ENCODE measurements at regions not wholly inside any gene's neighbourhood (a gene's known extent, or its start where the extent isn't known, plus 50 kb on each side); places are given as distances from the start of the nearest gene placed in this dataset.
A peak's percentile ranks its signal among the peaks of the same experiment; 100 is the strongest.

DNA sequence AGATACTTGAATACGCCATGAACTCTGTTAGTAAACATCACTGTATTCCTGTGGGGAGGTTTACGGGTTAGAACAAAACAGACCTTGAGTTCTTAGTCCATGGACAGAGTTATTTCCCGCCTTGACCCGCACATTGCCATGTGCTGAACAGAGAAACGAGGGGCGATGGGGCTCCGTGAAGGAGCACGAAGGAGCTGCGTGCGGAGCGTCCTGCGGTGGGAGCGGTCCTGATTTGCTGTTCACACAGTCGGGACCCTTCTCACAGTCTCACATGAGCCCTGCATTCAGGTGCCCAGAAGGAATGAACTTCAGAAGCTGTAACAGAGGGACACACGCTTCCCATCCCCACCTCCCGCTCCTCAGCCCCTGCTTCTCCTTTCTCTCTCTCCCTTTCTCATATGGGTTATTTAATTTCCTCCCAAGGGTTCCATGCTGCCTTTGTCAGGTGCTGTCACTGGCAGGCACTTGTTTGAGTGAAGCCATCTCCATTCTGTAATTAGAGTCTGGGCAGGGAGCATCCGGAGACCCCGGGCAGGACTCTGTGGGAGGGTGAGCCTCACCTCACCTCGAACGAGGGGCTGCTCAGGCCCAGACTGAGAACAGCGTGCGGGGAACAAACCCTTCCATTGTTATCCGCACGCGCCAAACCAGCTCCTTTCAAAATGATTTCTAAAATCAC lies 76.9 kb downstream of the TEX29 start:
- WGBS, 5 donors: 89 to 95% (median 93%) methylated on average over 25 of the region's 25 CpGs
- TF ChIP-seq, protein P1, sequence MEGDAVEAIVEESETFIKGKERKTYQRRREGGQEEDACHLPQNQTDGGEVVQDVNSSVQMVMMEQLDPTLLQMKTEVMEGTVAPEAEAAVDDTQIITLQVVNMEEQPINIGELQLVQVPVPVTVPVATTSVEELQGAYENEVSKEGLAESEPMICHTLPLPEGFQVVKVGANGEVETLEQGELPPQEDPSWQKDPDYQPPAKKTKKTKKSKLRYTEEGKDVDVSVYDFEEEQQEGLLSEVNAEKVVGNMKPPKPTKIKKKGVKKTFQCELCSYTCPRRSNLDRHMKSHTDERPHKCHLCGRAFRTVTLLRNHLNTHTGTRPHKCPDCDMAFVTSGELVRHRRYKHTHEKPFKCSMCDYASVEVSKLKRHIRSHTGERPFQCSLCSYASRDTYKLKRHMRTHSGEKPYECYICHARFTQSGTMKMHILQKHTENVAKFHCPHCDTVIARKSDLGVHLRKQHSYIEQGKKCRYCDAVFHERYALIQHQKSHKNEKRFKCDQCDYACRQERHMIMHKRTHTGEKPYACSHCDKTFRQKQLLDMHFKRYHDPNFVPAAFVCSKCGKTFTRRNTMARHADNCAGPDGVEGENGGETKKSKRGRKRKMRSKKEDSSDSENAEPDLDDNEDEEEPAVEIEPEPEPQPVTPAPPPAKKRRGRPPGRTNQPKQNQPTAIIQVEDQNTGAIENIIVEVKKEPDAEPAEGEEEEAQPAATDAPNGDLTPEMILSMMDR (IDR thresholded peaks at IDR 0.05 in 8 of 11, conservative IDR thresholded peaks at IDR 0.05 in 3 of 11): no peak
- TF ChIP-seq POLR2A (IDR thresholded peaks at IDR 0.05) (no peak), POLR2AphosphoS5 (IDR thresholded peaks at IDR 0.05) (no peak)
- no peaks in the 10 kb centered on the region for H3K9me3 ChIP-seq
- H3K4me3 ChIP-seq: no peak overlapping the region
- peak; percentile 47 for DNase-seq
- peaks cover 0 to 8% (median 0%) of the 10 kb centered on the region in 7 donors for H3K27me3 ChIP-seq (replicated peaks in 1 of 7)
- H3K36me3 ChIP-seq: no peaks in the 10 kb centered on the region
- intact Hi-C loops (cut with DNase I; ENCODE audit: low total_unique reads): no loop called here
- H3K4me1 ChIP-seq: no peaks in the 10 kb centered on the region
- no peak overlapping the region for H3K27ac ChIP-seq

DNA sequence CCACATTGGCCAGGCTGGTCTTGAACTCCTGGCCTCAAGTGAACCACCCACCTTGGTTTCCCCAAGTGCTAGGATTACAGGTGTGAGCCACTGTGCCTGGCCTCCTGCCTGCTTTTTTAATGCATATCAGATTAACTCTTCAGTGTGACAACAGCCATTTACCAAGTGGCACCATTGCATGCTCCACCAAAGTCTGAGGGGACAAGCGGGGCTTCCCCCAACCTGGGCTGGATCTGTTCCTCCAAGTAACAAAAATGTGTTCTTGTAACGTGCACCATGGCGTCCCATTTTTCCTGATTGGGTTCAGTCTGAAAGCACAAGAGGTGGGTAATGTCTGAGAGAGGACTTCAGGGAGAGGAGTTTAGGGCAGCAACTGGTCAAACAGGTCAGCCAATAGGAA lies 77.8 kb downstream of the TEX29 start:
- H3K9me3 ChIP-seq: no peaks in the 10 kb centered on the region
- 87 to 94% (median 92%) methylated on average over 3 of the region's 3 CpGs for WGBS, 5 donors
- DNase-seq: peak; percentile 30
- intact Hi-C loops (cut with DNase I; ENCODE audit: low total_unique reads): no loop called here
- TF ChIP-seq POLR2AphosphoS5 (IDR thresholded peaks at IDR 0.05): no peak
- no peaks in the 10 kb centered on the region for H3K36me3 ChIP-seq
- peaks cover 0 to 16% (median 0%) of the 10 kb centered on the region in 7 donors for H3K27me3 ChIP-seq (replicated peaks in 1 of 7)
- no peak overlapping the region for H3K4me3 ChIP-seq
- no peak overlapping the region for H3K27ac ChIP-seq
- no peaks in the 10 kb centered on the region for H3K4me1 ChIP-seq

DNA sequence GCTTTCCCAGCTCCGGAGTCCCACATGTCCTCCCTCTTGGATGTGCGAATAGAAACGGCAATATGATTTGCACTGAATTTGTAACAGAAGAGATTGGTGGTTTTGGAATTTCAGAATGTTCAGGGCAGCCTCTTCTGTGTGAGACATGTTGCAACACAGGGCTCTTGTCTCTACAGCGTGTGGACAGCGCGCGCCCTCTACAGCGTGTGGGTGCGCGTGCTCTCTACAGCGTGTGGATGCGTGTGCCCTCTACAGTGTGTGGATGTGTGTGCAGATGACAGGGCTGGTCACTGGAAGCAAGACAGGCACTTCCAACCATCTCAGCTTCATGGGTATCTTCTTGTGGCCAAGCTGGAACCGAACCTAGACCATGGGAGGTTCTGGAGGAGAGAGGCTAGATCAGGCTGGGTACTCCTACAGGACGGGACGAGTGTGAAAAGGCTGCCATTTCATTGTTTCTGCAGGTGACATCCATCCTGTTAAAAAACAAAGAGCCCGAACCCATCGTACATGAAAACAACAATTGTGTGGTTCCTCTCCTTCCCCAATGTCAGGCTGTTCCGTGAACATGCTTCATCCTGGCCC lies 78.4 kb downstream of the TEX29 start:
- TF ChIP-seq POLR2A (IDR thresholded peaks at IDR 0.05) (no peak), POLR2AphosphoS5 (IDR thresholded peaks at IDR 0.05) (no peak)
- TF ChIP-seq, protein P1 (IDR thresholded peaks at IDR 0.05 in 8 of 11, conservative IDR thresholded peaks at IDR 0.05 in 3 of 11): no peak
- Histone ChIP-seq H3K4me1 (no peaks in the 10 kb centered on the region), H3K9me3 (no peaks in the 10 kb centered on the region), H3K27me3 (replicated peaks in 1 of 7) (peaks cover 0 to 20% (median 0%) of the 10 kb centered on the region in 7 donors), H3K27ac (no peak overlapping the region), H3K4me3 (no peak overlapping the region), H3K36me3 (no peaks in the 10 kb centered on the region)
- 80 to 90% (median 88%) methylated on average over 18 of the region's 18 CpGs for WGBS, 5 donors
- intact Hi-C loops (cut with DNase I; ENCODE audit: low total_unique reads): no loop called here
- peak; percentile 27 for DNase-seq

DNA sequence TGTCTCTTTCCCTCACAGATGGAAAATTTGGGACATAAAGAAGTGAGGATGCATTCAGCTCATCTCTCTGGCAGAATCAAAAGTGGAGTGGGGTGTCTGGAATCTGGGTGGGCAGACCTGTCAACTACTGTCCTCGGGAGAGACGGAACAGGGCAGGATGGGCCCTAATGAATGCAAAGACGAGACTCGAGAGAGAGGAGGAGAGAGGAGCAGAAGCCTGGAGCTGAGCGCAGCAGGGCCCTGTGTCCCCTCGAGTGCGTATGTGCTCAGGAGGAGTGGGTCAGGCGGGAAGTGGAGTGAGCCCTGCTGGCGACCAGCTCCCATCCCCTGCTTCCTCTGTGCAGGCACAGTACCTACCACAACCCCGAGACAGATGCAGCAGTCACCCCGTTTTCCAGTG lies 78.9 kb downstream of the TEX29 start:
- TF ChIP-seq, protein P1 (IDR thresholded peaks at IDR 0.05 in 8 of 11, conservative IDR thresholded peaks at IDR 0.05 in 3 of 11): no peak
- TF ChIP-seq POLR2A (IDR thresholded peaks at IDR 0.05) (no peak), POLR2AphosphoS5 (IDR thresholded peaks at IDR 0.05) (no peak)
- Histone ChIP-seq H3K27me3 (replicated peaks in 1 of 7) (peaks cover 0 to 25% (median 0%) of the 10 kb centered on the region in 7 donors), H3K4me1 (no peaks in the 10 kb centered on the region), H3K36me3 (no peaks in the 10 kb centered on the region), H3K4me3 (no peak overlapping the region), H3K27ac (no peak overlapping the region), H3K9me3 (no peaks in the 10 kb centered on the region)
- DNase-seq: peak; percentile 69
- 72 to 88% (median 76%) methylated on average over 11 of the region's 11 CpGs for WGBS, 5 donors
- intact Hi-C loops (cut with DNase I; ENCODE audit: low total_unique reads): no loop called here

Data from spleen (tissue), 11 donors.